Activated naive CD4-positive, alpha-beta T cell treated with anti-CD3 and anti-CD28 coated beads for 36 hours (primary cell): ENCODE measurements at regions not wholly inside any gene's neighbourhood (a gene's known extent, or its start where the extent isn't known, plus 50 kb on each side); places are given as distances from the start of the nearest gene placed in this dataset.

ENCODE experiments used
- CTCF ChIA-PET: fragments of 350-600 bp; sonication (Branson Sonifier 250); formaldehyde crosslinking; loops from one replicate; lab custom pipeline; 2021; ENCODE audit warnings: antibody characterized with exemption; lab: Charles Lee
- DNase-seq: peaks from one replicate; pipeline ENCODE4 v3.0.0-alpha.2; 2020
- H3K27ac Mint-ChIP-seq: one replicate; pipeline ENCODE4 v1.8.0; 2021; ENCODE audit warnings: mild to moderate bottlenecking, mixed read lengths
- H3K27me3 Mint-ChIP-seq: one replicate; pipeline ENCODE4 v1.8.0; 2021; ENCODE audit warnings: low read depth, mixed read lengths
- H3K36me3 Mint-ChIP-seq: one replicate; pipeline ENCODE4 v1.8.0; 2021; ENCODE audit warnings: low read depth, mixed read lengths
- H3K4me1 Mint-ChIP-seq: one replicate; pipeline ENCODE4 v1.8.0; 2021; ENCODE audit warnings: low read depth, mixed read lengths
- H3K4me3 Mint-ChIP-seq: one replicate; pipeline ENCODE4 v1.8.0; 2021; ENCODE audit warnings: mild to moderate bottlenecking, moderate library complexity, mixed read lengths
- H3K9me3 Mint-ChIP-seq: one replicate; pipeline ENCODE4 v1.8.0; 2021; ENCODE audit warnings: mixed read lengths
- intact Hi-C: fragments of 100-400 bp; cut with micrococcal nuclease; formaldehyde crosslinking; loops from one replicate; pipeline ENCODE4 v1.15.1; 2023

DNA sequence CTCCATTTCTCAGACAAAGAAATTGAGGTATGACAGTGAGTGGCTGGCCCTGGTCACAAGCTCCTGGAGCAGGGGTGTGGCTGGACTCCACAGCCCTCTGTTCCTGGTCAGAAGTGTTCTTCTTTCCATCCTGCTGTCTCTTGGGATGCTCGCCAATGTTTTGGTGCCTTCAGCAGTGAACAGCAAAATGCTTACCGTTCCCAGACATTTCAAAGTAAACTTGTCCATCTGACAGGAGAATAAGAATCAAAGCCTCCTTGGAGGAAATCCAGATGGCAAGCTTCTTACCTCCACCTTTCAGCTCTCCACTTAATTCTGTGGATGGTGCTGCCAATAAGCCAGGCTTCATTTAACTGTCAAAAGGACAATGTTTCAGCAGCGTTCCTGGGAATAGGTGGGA, 954.1 kb downstream of the UQCRFS1 start:
- Mint-ChIP-seq H3K4me1 (no peaks in the 10 kb centered on the region), H3K9me3 (peaks cover 25% of the 10 kb centered on the region), H3K4me3 (no peak overlapping the region), H3K36me3 (no peaks in the 10 kb centered on the region), H3K27me3 (no peaks in the 10 kb centered on the region), H3K27ac (no peak overlapping the region)
- intact Hi-C loops = no loop called here
- CTCF ChIA-PET = no interaction called here
- no peak for DNase-seq

DNA sequence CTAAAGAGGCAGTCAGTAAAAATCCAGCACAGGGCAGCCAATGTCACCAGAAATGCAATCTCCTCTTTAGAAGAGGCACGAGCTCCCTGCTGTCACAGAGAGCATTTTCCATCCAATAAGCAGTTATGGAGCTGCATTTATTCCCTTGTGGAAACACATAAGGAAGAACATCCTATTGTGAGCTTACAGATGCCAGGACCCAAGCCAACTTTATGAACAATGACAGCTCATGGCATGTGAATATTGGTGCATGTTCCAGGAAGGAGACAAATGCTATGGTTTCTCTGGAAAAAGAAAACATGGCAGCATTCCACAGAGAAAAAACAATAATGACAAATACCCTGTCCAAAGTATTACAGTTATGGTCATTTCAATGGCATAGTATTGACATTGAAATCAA, 955.6 kb downstream of the UQCRFS1 start:
- H3K9me3 Mint-ChIP-seq = peaks cover 18% of the 10 kb centered on the region
- H3K36me3 Mint-ChIP-seq = no peaks in the 10 kb centered on the region
- H3K4me3 Mint-ChIP-seq = no peak overlapping the region
- H3K27me3 Mint-ChIP-seq = no peaks in the 10 kb centered on the region
- intact Hi-C loops = no loop called here
- no peak overlapping the region for H3K27ac Mint-ChIP-seq
- DNase-seq = no peak
- CTCF ChIA-PET = no interaction called here
- H3K4me1 Mint-ChIP-seq = no peaks in the 10 kb centered on the region

DNA sequence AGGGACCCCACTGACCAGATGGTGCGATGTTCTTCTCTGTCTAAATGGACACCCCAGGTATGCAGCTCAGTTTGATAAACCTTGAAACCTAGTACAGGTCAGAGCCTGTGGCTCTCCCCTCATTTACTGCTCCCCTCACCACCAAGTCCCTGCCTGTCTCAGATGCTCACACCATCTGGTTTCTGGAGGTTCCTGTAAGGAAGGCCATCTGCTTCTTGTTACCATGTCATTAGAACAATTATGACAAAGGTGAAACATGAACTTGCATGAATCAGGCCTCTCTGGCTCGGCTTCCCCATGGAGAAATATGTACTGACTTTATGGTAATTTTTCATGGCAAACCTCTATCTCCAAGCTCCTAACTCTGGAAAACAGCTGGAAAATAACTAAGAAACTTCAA, 965.7 kb downstream of the UQCRFS1 start:
- Mint-ChIP-seq H3K4me1 (no peaks in the 10 kb centered on the region), H3K4me3 (no peak overlapping the region), H3K9me3 (no peaks in the 10 kb centered on the region), H3K36me3 (no peaks in the 10 kb centered on the region), H3K27me3 (no peaks in the 10 kb centered on the region), H3K27ac (no peak overlapping the region)
- CTCF ChIA-PET = no interaction called here
- intact Hi-C loops = no loop called here
- DNase-seq = no peak

DNA sequence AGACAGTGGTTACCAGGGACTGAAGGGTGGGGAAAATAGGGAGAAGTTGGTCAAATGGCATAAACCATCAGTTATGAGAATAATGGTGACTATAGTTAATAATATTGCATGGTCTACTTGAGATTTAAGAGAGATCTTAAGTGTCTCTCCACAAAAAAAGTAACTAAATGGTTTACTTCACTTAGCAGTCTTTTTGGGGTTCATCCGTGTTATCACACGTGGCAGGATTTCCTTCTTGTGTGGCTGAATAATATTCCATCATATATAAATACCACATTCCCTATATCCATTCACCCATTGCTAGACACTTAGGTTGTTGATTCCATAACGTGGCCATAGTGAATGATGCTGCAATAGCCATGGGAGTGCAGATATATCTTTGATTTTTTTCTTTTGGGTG, 967.0 kb downstream of the UQCRFS1 start:
- H3K27me3 Mint-ChIP-seq = no peaks in the 10 kb centered on the region
- intact Hi-C loops = no loop called here
- no peaks in the 10 kb centered on the region for H3K36me3 Mint-ChIP-seq

DNA sequence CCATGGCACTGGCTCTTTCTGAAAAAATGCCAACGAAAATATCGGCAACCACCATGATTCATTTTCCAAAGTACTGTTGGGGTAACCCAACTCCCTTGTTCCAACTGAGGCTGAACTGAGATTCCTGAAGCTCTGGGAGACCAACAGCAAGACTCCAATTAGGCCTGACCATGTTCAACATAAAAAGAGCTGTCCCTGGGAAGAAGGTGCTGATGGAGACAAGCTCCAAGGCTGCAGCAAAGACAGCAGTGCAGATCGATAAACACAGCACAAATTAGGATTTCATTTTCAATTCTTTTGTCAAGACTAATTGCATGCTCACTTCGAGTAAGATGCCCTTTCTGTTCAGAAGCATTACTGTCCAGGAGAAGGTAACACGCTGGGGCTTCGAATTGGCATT, 968.0 kb downstream of the UQCRFS1 start:
- intact Hi-C loops = loop anchor here (5.0 kb wide), 1 partner anchor 467 kb away; no protein-coding TSS in a partner anchor
- no peak overlapping the region for H3K27ac Mint-ChIP-seq
- CTCF ChIA-PET = no interaction called here
- no peaks in the 10 kb centered on the region for H3K4me1 Mint-ChIP-seq
- H3K9me3 Mint-ChIP-seq = no peaks in the 10 kb centered on the region
- DNase-seq = no peak
- no peaks in the 10 kb centered on the region for H3K36me3 Mint-ChIP-seq
- no peaks in the 10 kb centered on the region for H3K27me3 Mint-ChIP-seq
- no peak overlapping the region for H3K4me3 Mint-ChIP-seq

More for the DNA sequence above, 967.0 kb downstream of the UQCRFS1 start:
- Mint-ChIP-seq H3K27ac (no peak overlapping the region), H3K9me3 (no peaks in the 10 kb centered on the region), H3K4me3 (no peak overlapping the region), H3K4me1 (no peaks in the 10 kb centered on the region)
- no peak for DNase-seq
- CTCF ChIA-PET = no interaction called here

DNA sequence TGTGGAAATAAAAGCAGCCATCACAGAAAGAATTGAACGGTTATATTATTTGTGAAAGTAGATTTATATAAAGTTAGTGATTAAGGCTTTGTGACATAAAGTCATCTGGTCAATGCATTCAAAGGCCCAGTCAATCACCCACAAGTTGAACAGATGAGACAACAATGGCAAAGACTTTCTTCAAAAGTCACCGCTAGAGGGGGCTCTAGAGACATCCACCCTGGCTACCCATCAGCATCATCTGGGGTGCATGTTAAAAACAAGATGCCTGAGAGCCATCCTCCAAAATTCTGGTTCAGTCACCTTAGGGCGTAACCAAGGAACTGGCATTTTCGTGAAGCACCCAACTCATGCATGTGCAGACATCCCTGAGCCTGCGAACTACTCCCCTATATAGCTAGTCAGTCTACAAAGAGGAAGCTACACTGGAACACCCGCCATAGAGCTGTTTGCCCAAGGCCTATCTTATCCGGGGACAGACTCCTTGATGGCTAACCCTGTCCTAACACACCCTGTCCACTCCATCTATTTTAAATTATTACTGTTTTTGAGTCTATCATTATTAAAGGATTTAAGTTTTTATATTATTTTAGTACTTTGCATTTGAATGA, 970.5 kb downstream of the UQCRFS1 start:
- CTCF ChIA-PET = interaction anchor here (0.6 kb wide), 1 partner anchor 363 kb away, joined by 6 read pairs; no protein-coding TSS in a partner anchor
- peak; percentile 16 for DNase-seq
- Mint-ChIP-seq H3K27me3 (no peaks in the 10 kb centered on the region), H3K4me3 (no peak overlapping the region), H3K27ac (no peak overlapping the region), H3K36me3 (no peaks in the 10 kb centered on the region), H3K4me1 (no peaks in the 10 kb centered on the region), H3K9me3 (no peaks in the 10 kb centered on the region)
- intact Hi-C loops = loop anchor here (5.0 kb wide), 1 partner anchor 470 kb away; no protein-coding TSS in a partner anchor

DNA sequence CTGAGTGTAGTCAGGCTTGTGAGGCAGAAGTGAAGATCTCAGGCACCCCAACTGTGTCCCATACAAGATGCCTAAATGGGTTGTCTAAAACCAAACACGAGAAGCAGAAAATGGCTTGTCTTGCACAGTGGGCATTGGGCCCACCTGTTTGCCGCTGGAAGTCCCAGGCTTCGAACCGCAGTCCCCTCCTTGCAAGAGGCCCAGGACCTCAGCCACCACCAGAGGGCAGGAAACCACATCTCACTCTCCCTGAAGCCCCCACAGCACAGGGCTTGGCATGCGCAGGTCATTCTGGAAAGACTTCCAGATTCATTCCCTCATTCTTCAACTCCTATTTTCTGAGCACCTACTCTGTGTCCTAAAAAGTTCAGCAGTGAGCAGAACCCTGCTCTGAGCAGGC, 973.7 kb downstream of the UQCRFS1 start:
- intact Hi-C loops = no loop called here
- no peaks in the 10 kb centered on the region for H3K9me3 Mint-ChIP-seq

DNA sequence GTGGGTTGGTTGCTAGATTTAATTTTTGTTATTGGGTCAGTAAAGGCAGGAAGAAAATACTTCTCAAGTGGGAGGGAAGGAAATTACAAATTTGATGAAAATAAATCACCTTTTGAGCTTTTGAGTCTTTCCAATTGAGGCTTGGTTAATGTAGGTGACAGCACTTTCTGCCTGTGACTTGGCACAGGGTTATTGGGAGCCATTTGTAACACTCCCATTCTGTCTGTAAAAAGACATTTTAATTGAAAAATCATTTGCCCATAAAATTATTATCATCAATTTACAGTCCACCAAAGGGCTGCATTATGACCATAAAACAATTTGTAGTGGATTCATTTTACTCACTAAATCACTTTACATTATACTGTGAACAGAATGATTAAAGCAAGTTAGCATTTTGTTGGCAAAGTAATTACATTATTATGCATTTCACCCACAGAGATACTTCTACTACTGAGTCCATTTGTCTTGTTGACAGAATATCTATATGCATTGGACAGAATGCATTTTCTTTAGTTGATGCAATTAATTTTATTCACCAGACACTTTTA, 974.6 kb downstream of the UQCRFS1 start:
- H3K4me1 Mint-ChIP-seq = no peaks in the 10 kb centered on the region
- DNase-seq = no peak
- intact Hi-C loops = no loop called here
- H3K27ac Mint-ChIP-seq = no peak overlapping the region
- H3K4me3 Mint-ChIP-seq = no peak overlapping the region
- CTCF ChIA-PET = no interaction called here
- no peaks in the 10 kb centered on the region for H3K27me3 Mint-ChIP-seq
- no peaks in the 10 kb centered on the region for H3K36me3 Mint-ChIP-seq
- no peaks in the 10 kb centered on the region for H3K9me3 Mint-ChIP-seq

More for the DNA sequence above, 973.7 kb downstream of the UQCRFS1 start:
- H3K4me3 Mint-ChIP-seq = no peak overlapping the region
- H3K27ac Mint-ChIP-seq = no peak overlapping the region
- H3K4me1 Mint-ChIP-seq = no peaks in the 10 kb centered on the region
- CTCF ChIA-PET = no interaction called here
- no peaks in the 10 kb centered on the region for H3K36me3 Mint-ChIP-seq
- H3K27me3 Mint-ChIP-seq = no peaks in the 10 kb centered on the region
- no peak for DNase-seq

DNA sequence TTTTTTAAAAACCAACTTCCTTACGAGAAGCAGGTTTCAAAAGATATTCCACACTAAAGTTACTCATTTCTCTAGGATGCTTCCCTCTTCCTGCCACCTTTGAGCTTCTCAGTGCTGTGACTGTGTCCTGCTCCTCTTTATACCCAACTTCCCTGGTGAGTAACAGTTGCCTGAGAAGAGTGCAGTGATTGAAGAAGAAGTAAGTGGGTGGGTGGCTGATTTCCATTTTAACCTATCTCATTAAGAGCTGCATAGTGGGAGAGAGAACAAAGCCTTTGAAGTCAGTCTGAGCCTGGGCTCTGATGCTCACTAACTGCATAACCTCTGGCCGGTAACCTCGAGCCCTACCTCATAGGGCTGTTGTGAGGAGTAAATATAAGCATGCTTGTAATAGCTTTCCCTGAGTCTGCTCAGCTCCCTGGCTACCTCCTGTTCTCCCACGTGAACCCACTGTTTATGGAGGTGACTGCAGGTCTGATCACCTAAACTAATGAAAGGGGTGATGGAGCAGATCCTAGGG, 977.3 kb downstream of the UQCRFS1 start:
- intact Hi-C loops = no loop called here
- CTCF ChIA-PET = no interaction called here

DNA sequence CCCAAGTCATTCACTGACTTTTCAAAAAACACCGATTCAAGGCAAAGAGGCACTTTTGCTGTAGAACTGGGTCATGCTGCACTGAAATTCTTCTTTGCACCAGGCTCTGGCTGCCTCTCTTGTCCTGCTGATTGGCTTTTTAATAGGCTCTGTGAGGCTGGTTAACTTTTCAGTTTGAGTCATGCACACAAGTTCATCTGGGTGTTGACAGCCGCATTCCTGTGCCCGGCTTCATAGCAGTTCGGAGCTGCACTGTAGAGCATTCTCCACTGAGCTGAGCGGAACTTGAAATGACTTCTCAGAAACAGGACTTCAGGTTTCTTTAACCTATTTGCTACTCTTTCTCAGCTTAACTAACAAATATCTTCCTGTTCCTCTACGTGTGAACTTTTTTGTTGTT, 978.3 kb downstream of the UQCRFS1 start:
- no peaks in the 10 kb centered on the region for H3K4me1 Mint-ChIP-seq
- intact Hi-C loops = no loop called here
- H3K36me3 Mint-ChIP-seq = no peaks in the 10 kb centered on the region
- H3K9me3 Mint-ChIP-seq = no peaks in the 10 kb centered on the region
- no peak overlapping the region for H3K27ac Mint-ChIP-seq
- DNase-seq = no peak
- no peaks in the 10 kb centered on the region for H3K27me3 Mint-ChIP-seq
- no peak overlapping the region for H3K4me3 Mint-ChIP-seq
- CTCF ChIA-PET = no interaction called here

More for the DNA sequence above, 977.3 kb downstream of the UQCRFS1 start:
- Mint-ChIP-seq H3K4me3 (no peak overlapping the region), H3K27ac (no peak overlapping the region), H3K36me3 (no peaks in the 10 kb centered on the region), H3K27me3 (no peaks in the 10 kb centered on the region), H3K9me3 (no peaks in the 10 kb centered on the region), H3K4me1 (no peaks in the 10 kb centered on the region)
- DNase-seq = no peak

DNA sequence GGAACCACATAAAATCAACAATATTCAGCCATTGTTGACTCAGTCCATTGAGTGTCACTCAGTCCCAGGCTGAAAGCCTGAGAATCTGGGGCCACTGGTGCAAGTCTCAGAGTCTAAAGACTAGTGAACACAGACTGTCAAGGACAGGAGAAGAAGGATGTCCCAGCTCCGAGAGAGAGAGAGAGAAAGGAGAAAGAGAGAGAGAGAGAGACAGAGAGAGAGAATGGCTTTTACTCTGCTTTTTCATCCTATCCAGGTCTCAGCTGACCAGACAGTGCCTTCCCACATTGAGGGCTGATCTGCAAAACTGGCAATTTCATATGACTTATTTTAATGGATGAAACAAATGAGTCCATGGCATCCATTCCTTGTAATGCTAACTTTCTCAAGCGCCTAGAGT, 984.1 kb downstream of the UQCRFS1 start:
- CTCF ChIA-PET = no interaction called here
- H3K27ac Mint-ChIP-seq = no peak overlapping the region
- intact Hi-C loops = no loop called here
- no peak overlapping the region for H3K4me3 Mint-ChIP-seq
- no peak for DNase-seq
- H3K27me3 Mint-ChIP-seq = no peaks in the 10 kb centered on the region
- H3K4me1 Mint-ChIP-seq = no peaks in the 10 kb centered on the region
- no peaks in the 10 kb centered on the region for H3K36me3 Mint-ChIP-seq
- no peaks in the 10 kb centered on the region for H3K9me3 Mint-ChIP-seq

DNA sequence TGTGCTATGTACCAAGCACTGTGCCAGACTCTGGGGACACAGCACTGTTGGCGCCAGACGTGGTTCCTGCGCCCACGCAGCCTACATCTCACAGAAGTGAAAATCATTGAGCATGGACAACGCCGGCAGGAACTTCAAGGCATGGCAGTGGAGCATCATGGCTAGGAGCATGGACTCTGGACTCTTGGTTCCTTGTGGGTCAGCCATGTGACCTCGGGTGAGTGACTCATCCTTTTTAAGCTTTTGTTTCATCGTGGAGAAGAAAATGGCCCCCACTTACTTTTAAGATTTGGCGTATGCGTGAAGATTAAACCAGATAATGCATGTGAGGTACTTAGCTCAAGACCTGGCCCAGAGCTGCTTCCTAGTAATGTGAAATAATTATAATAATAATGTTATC, 988.5 kb downstream of the UQCRFS1 start:
- Mint-ChIP-seq H3K4me1 (no peaks in the 10 kb centered on the region), H3K27ac (no peak overlapping the region), H3K9me3 (peaks cover 3% of the 10 kb centered on the region), H3K4me3 (no peak overlapping the region), H3K36me3 (no peaks in the 10 kb centered on the region), H3K27me3 (no peaks in the 10 kb centered on the region)
- intact Hi-C loops = no loop called here
- CTCF ChIA-PET = interaction anchor here (0.6 kb wide), 1 partner anchor 430 kb away, joined by 9 read pairs; no protein-coding TSS in a partner anchor
- DNase-seq = no peak

DNA sequence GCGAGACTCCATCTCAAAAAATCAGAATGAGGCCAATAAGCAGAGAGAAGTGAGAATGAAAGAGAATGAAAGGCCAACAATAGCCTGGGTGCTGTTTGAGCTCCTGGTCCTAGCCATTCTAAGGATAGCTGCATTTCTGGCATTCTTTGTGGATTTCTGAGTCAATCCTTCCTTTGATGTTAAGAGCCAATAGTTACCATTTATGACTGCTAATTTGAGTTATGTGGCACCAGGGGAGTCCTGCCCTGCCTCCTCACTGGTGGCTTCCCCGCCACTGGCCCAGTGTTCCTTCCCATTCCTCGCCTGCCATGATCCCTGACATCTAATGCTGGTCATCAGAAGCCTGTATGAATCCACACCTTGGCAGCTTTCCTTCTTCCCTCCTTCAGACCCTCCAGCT, 991.2 kb downstream of the UQCRFS1 start:
- intact Hi-C loops = no loop called here
- Mint-ChIP-seq H3K36me3 (no peaks in the 10 kb centered on the region), H3K27me3 (no peaks in the 10 kb centered on the region), H3K4me3 (no peak overlapping the region), H3K4me1 (no peaks in the 10 kb centered on the region), H3K9me3 (peaks cover 3% of the 10 kb centered on the region), H3K27ac (no peak overlapping the region)
- CTCF ChIA-PET = no interaction called here
- DNase-seq = no peak
